Testis (tissue), 2 donors: ENCODE measurements at regions not wholly inside any gene's neighbourhood (a gene's known extent, or its start where the extent isn't known, plus 50 kb on each side); places are given as distances from the start of the nearest gene placed in this dataset.

ENCODE experiments used
- CTCF ChIP-seq, 3 experiments: fragments of 450-650 bp in 2 of 3; fragments of 200-600 bp in 1 of 3; sonication (generic) in 1 of 3; IDR thresholded peaks; one replicate each; pipeline ENCODE4 v1.5.1; 2016 to 2019; ENCODE audit warnings: antibody characterized with exemption in 3 of 3, mild to moderate bottlenecking in 2 of 3, moderate library complexity in 1 of 3
- POLR2A ChIP-seq: fragments of 450-650 bp; IDR thresholded peaks from one replicate; pipeline ENCODE4 v1.6.1; 2017; ENCODE audit warnings: antibody characterized with exemption, mild to moderate bottlenecking, moderate library complexity

GRCh38 chr18:11494107-11494506 is 115.3 kb upstream of the SLC35G4 start:
- TF ChIP-seq CTCF (IDR thresholded peaks at IDR 0.05) (no peak), POLR2A (no peak)
